Hepatocyte (in vitro differentiated cells): ENCODE measurements at regions not wholly inside any gene's neighbourhood (a gene's known extent, or its start where the extent isn't known, plus 50 kb on each side); places are given as distances from the start of the nearest gene placed in this dataset.

Source experiments
- DNase-seq: peaks from one replicate; pipeline ENCODE4 v3.0.0-alpha.2; 2016; ENCODE audit warnings: low spot score
- H2AFZ ChIP-seq: fragments of 200-600 bp; sonication (generic); 2 replicates; pipeline ENCODE4 v1.6.0; 2016; ENCODE audit warnings: antibody characterized with exemption, mild to moderate bottlenecking
- H3K27ac ChIP-seq: fragments of 200-600 bp; sonication (generic); 2 replicates; pipeline ENCODE4 v1.5.1; 2016; ENCODE audit warnings: mild to moderate bottlenecking
- H3K27me3 ChIP-seq: fragments of 200-600 bp; sonication (generic); 2 replicates; pipeline ENCODE4 v1.6.1; 2016
- H3K36me3 ChIP-seq: fragments of 200-600 bp; sonication (generic); replicated peaks from 2 replicates; pipeline ENCODE4 v1.5.1; 2016; ENCODE audit warnings: low read depth; ENCODE audit not compliant: insufficient read depth
- H3K4me1 ChIP-seq: fragments of 200-600 bp; sonication (generic); 2 replicates; pipeline ENCODE4 v1.5.1; 2016; ENCODE audit warnings: mild to moderate bottlenecking, moderate library complexity; ENCODE audit not compliant: insufficient read depth
- H3K4me2 ChIP-seq: fragments of 200-600 bp; sonication (generic); 2 replicates; pipeline ENCODE4 v1.6.0; 2016
- H3K4me3 ChIP-seq: fragments of 200-600 bp; sonication (generic); 2 replicates; pipeline ENCODE4 v1.5.1; 2016; ENCODE audit warnings: mild to moderate bottlenecking
- H3K79me2 ChIP-seq: fragments of 200-600 bp; sonication (generic); 2 replicates; pipeline ENCODE4 v1.6.0; 2017; ENCODE audit warnings: mild to moderate bottlenecking
- H3K9me2 ChIP-seq: fragments of 200-600 bp; sonication (generic); replicated peaks from 2 replicates; pipeline ENCODE4 v1.6.0; 2017; ENCODE audit warnings: mild to moderate bottlenecking; ENCODE audit not compliant: insufficient read depth
- H3K9me3 ChIP-seq: fragments of 200-600 bp; sonication (generic); 2 replicates; pipeline ENCODE4 v1.5.1; 2016; ENCODE audit warnings: low read depth, mild to moderate bottlenecking
- H4K20me1 ChIP-seq: fragments of 200-600 bp; sonication (generic); 2 replicates; pipeline ENCODE4 v1.6.0; 2016; ENCODE audit warnings: mild to moderate bottlenecking; ENCODE audit not compliant: insufficient read depth, poor library complexity, severe bottlenecking
- EZH2 ChIP-seq: fragments of 200-600 bp; sonication (generic); IDR thresholded peaks from 2 replicates; pipeline ENCODE4 v1.6.1; 2016; ENCODE audit warnings: antibody characterized with exemption, mild to moderate bottlenecking, borderline replicate concordance
- EZH2phosphoT487 ChIP-seq: fragments of 200-600 bp; sonication (generic); IDR thresholded peaks from one replicate; pipeline ENCODE4 v1.6.1; 2018; ENCODE audit warnings: antibody characterized with exemption, mild to moderate bottlenecking, low read depth, moderate library complexity; ENCODE audit not compliant: unreplicated experiment, severe bottlenecking
- WGBS: methylation state at CpG from one replicate; pipeline ENCODE4 v1.1.6; 2016; ENCODE audit warnings: low lambda C conversion rate; ENCODE audit errors: missing lambda C conversion rate; 5-methylcytosine and 5-hydroxymethylcytosine counted together
- TF ChIP-seq, protein P1 (sequence below): fragments of 200-600 bp; sonication (generic); IDR thresholded peaks from 2 replicates; pipeline ENCODE4 v1.5.1; 2016; ENCODE audit warnings: antibody characterized with exemption, mild to moderate bottlenecking; ENCODE audit not compliant: poor library complexity

DNA sequence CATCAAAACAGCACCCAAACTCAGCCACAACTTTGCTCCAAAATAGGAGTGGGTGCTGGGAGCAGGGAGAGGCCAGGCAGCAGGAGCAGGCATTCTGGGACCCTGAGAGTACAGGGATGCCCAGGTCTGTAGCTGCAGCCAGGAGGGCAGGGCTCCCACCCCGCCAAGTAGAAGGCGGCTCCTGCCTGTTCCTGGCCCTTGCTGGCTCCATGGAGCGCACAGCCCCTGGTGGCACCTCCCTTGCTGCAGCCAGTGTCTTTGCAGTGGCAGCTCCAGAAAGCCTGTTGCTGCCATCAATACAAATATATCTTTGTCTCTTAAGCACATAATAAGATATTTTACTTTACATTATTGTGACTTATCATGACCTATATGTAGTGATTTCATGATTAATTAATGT is 1096.5 kb downstream of the FSCB start:
- H3K9me3 ChIP-seq, result no peaks in the 10 kb centered on the region
- H4K20me1 ChIP-seq, result no peaks in the 10 kb centered on the region
- no peak overlapping the region for H3K27ac ChIP-seq
- H2AFZ ChIP-seq, result no peak overlapping the region
- WGBS, result 81% methylated on average over 3 of the region's 3 CpGs
- TF ChIP-seq, protein P1, sequence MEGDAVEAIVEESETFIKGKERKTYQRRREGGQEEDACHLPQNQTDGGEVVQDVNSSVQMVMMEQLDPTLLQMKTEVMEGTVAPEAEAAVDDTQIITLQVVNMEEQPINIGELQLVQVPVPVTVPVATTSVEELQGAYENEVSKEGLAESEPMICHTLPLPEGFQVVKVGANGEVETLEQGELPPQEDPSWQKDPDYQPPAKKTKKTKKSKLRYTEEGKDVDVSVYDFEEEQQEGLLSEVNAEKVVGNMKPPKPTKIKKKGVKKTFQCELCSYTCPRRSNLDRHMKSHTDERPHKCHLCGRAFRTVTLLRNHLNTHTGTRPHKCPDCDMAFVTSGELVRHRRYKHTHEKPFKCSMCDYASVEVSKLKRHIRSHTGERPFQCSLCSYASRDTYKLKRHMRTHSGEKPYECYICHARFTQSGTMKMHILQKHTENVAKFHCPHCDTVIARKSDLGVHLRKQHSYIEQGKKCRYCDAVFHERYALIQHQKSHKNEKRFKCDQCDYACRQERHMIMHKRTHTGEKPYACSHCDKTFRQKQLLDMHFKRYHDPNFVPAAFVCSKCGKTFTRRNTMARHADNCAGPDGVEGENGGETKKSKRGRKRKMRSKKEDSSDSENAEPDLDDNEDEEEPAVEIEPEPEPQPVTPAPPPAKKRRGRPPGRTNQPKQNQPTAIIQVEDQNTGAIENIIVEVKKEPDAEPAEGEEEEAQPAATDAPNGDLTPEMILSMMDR, result no peak
- TF ChIP-seq EZH2 (no peak), EZH2phosphoT487 (no peak)
- no peak for DNase-seq
- H3K36me3 ChIP-seq, result no peaks in the 10 kb centered on the region
- no peaks in the 10 kb centered on the region for H3K4me1 ChIP-seq
- no peak overlapping the region for H3K4me2 ChIP-seq
- no peaks in the 10 kb centered on the region for H3K27me3 ChIP-seq
- H3K9me2 ChIP-seq, result no peaks in the 10 kb centered on the region
- no peaks in the 10 kb centered on the region for H3K79me2 ChIP-seq
- H3K4me3 ChIP-seq, result no peak overlapping the region

DNA sequence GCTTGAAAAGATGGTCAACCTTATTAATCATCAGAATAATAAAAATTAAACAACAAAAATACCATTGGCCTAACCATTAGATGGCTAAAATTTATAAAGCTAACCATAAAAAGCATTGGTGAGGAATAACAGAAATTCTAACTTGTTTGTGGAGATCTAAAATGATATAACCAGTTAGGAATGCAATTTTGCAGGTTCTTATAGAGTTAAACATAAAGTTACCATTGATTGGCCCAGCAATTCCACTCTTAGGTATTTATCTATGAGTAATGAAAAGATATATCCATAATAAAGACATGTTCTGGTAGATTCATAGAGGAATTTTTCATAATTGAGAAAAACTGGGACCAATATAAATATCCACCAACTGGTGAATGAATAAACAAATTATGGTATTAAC is 1098.6 kb downstream of the FSCB start:
- H3K79me2 ChIP-seq, result no peaks in the 10 kb centered on the region
- no peak for DNase-seq
- H3K9me2 ChIP-seq, result no peaks in the 10 kb centered on the region
- H3K27ac ChIP-seq, result no peak overlapping the region
- H2AFZ ChIP-seq, result no peak overlapping the region
- no peaks in the 10 kb centered on the region for H4K20me1 ChIP-seq
- H3K27me3 ChIP-seq, result no peaks in the 10 kb centered on the region
- H3K36me3 ChIP-seq, result no peaks in the 10 kb centered on the region
- H3K4me2 ChIP-seq, result no peak overlapping the region
- no peak overlapping the region for H3K4me3 ChIP-seq
- no peaks in the 10 kb centered on the region for H3K9me3 ChIP-seq
- TF ChIP-seq, protein P1, result no peak
- no peaks in the 10 kb centered on the region for H3K4me1 ChIP-seq

DNA sequence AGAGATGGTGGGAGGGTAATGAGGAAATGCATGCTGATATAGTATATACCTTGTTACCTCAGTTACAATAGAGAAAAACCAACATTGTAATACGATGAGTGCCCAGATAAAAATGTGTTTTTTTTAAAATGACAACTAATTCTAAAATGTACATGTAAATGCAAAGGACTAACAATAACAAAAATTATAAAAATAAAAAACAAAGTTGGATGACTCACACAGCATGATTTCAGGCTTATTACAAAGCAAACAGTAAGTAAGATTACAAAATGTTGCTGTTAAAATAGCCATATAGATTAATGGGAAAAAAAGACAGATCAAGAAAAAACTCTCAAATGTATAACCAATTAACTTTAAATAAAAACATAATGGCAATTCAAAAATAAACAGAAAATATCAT is 1099.4 kb downstream of the FSCB start:
- H3K27me3 ChIP-seq, result no peaks in the 10 kb centered on the region
- no peak overlapping the region for H2AFZ ChIP-seq
- H4K20me1 ChIP-seq, result no peaks in the 10 kb centered on the region
- no peak overlapping the region for H3K4me3 ChIP-seq
- no peaks in the 10 kb centered on the region for H3K79me2 ChIP-seq
- H3K9me2 ChIP-seq, result no peaks in the 10 kb centered on the region
- no peaks in the 10 kb centered on the region for H3K4me1 ChIP-seq
- DNase-seq, result no peak
- H3K27ac ChIP-seq, result no peak overlapping the region
- no peaks in the 10 kb centered on the region for H3K9me3 ChIP-seq
- TF ChIP-seq, protein P1, result no peak
- no peak for TF ChIP-seq EZH2phosphoT487
- H3K36me3 ChIP-seq, result no peaks in the 10 kb centered on the region
- no peak overlapping the region for H3K4me2 ChIP-seq
- WGBS, result 86% methylated on average over 1 of the region's 1 CpG

DNA sequence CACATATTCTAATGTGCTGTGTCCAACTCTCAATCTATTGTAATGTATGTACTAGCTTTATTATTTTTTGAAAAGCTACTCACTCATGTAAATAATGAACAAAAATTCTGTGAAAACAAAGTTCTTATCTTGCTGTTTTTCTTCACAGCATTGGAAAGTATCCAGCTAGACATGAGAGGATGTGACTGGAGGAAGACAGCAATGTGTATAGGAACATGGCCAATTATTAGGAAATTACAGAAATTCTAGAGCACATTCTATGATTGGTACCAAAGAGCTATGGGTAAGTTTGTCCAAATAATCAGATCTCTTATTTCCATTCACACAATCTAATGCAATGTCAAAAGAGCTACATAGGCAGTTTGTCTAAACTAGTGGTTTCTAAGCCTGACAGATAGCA is 1100.2 kb downstream of the FSCB start:
- Histone ChIP-seq H4K20me1 (no peaks in the 10 kb centered on the region), H3K27ac (no peak overlapping the region), H3K4me3 (no peak overlapping the region), H2AFZ (no peak overlapping the region), H3K9me2 (no peaks in the 10 kb centered on the region), H3K79me2 (no peaks in the 10 kb centered on the region), H3K36me3 (no peaks in the 10 kb centered on the region), H3K4me1 (no peaks in the 10 kb centered on the region), H3K27me3 (no peaks in the 10 kb centered on the region), H3K4me2 (no peak overlapping the region), H3K9me3 (no peaks in the 10 kb centered on the region)
- TF ChIP-seq EZH2phosphoT487 (no peak), EZH2 (no peak)
- TF ChIP-seq, protein P1, result no peak
- DNase-seq, result no peak
